Muscle layer of colon (tissue), 2 donors: ENCODE measurements at regions not wholly inside any gene's neighbourhood (a gene's known extent, or its start where the extent isn't known, plus 50 kb on each side); places are given as distances from the start of the nearest gene placed in this dataset.

Source experiments
- H3K27ac ChIP-seq: one replicate; pipeline ENCODE4 v1.7.0; 2013; ENCODE audit warnings: low read depth, mild to moderate bottlenecking, low read length, moderate library complexity
- H3K27me3 ChIP-seq, 2 donors: one replicate each; pipeline ENCODE4 v1.7.0; 2013; ENCODE audit warnings: low read length in 2 of 2, mild to moderate bottlenecking in 2 of 2; ENCODE audit not compliant: insufficient read depth in 2 of 2, control insufficient read depth in 1 of 2
- H3K36me3 ChIP-seq: one replicate; pipeline ENCODE4 v1.7.0; 2013; ENCODE audit warnings: mild to moderate bottlenecking, low read length; ENCODE audit not compliant: insufficient read depth
- H3K4me1 ChIP-seq: one replicate; pipeline ENCODE4 v1.7.0; 2013; ENCODE audit warnings: mild to moderate bottlenecking, low read length; ENCODE audit not compliant: insufficient read depth
- H3K4me3 ChIP-seq, 2 donors: one replicate each; pipeline ENCODE4 v1.7.0; 2013; ENCODE audit warnings: low read length in 2 of 2, low read depth in 1 of 2, mild to moderate bottlenecking in 1 of 2, moderate library complexity in 1 of 2
- H3K9ac ChIP-seq: one replicate; pipeline ENCODE4 v1.7.0; 2013; ENCODE audit warnings: low read length
- H3K9me3 ChIP-seq: one replicate; pipeline ENCODE4 v1.7.0; 2013; ENCODE audit warnings: mild to moderate bottlenecking, low read length
- donor health status: abdominal sarcoma.
- donor health status: Adenocarcinoma of cecum.

DNA sequence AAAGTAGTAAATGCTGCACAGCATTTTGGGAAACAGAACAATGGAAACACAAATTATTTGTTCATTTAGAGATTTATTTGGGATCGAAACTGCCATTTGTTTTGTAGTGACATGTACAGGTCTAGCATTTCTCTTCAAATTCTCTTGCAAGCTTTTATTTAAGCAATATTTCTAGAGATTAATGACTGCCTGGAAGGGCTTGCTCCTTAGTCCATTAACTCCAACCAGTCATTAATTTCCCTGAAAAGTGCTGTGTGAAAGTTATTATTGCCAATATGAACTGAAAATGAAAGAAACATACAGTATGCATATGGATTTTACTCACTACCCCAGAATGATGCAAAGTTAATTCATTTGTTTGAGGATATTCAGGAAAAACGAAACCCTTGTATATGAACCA lies 1349.6 kb upstream of the FLRT2 start:
- Histone ChIP-seq H3K27me3 (no peaks in the 10 kb centered on the region), H3K27ac (no peak overlapping the region), H3K9ac (no peak overlapping the region), H3K9me3 (no peaks in the 10 kb centered on the region), H3K4me1 (no peaks in the 10 kb centered on the region), H3K4me3 (no peak overlapping the region), H3K36me3 (no peaks in the 10 kb centered on the region)

DNA sequence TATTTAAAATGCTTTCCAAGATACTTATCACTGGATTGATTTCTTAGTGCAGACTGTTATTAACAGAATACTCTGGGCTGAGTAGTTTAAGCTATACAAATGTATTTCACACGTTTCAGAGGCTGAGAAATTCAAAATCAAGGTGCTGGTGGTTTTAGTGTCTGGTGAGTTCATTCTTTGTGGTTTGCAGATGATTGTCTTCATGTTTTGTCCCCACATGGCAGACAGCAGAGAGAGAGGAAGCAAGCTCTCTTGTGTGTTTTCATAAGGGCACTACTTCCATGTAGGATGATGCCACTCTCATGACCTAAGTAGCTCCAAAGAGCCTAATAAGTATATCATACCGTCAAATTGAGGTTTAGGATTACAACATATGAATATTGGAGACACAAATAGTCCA lies 1348.9 kb upstream of the FLRT2 start:
- Histone ChIP-seq H3K9ac (no peak overlapping the region), H3K9me3 (no peaks in the 10 kb centered on the region), H3K27ac (no peak overlapping the region), H3K27me3 (no peaks in the 10 kb centered on the region), H3K4me3 (no peak overlapping the region), H3K4me1 (no peaks in the 10 kb centered on the region), H3K36me3 (no peaks in the 10 kb centered on the region)

DNA sequence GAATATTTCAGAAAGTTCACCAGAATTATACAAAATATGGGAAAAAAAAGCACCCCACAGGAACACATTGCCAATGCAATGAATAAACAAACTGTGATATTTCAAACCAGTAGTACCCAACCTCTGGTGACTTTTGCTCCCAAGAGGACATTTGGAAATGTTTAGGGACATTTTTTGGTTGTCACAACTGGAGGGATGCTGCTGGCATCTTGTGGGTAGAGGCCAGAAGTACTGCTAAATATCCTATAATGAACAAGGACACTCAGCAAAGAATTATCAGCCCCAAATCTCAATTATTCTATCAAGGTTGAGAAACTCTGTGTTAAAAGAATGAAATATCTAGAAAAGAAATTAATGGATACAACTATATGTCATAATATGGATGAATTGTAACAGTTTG lies 1334.4 kb upstream of the FLRT2 start:
- no peaks in the 10 kb centered on the region for H3K4me1 ChIP-seq
- H3K4me3 ChIP-seq: no peak overlapping the region
- no peak overlapping the region for H3K9ac ChIP-seq
- no peak overlapping the region for H3K27ac ChIP-seq
- H3K9me3 ChIP-seq: no peaks in the 10 kb centered on the region
- no peaks in the 10 kb centered on the region for H3K36me3 ChIP-seq
- no peaks in the 10 kb centered on the region for H3K27me3 ChIP-seq

DNA sequence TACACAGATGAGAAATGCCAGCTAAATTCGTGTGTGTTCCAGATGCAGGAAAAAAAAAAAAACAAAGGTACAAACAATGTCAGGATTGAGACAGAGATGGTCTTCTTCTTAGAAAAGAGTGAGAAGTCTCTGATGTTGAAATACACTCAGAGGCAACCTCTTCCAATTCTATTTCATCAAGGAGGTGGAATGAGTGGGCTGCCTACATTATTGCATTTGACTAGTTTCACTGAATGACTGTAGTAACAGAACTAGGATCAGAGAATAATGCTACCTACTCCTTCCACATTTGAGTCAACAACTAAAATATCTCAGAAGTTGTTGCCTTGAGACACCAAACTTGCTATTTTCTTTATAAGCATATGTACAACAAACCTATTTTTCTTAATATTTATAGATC lies 1332.2 kb upstream of the FLRT2 start:
- Histone ChIP-seq H3K36me3 (no peaks in the 10 kb centered on the region), H3K4me1 (no peaks in the 10 kb centered on the region), H3K27ac (no peak overlapping the region), H3K9me3 (no peaks in the 10 kb centered on the region), H3K9ac (no peak overlapping the region), H3K4me3 (no peak overlapping the region), H3K27me3 (no peaks in the 10 kb centered on the region)

DNA sequence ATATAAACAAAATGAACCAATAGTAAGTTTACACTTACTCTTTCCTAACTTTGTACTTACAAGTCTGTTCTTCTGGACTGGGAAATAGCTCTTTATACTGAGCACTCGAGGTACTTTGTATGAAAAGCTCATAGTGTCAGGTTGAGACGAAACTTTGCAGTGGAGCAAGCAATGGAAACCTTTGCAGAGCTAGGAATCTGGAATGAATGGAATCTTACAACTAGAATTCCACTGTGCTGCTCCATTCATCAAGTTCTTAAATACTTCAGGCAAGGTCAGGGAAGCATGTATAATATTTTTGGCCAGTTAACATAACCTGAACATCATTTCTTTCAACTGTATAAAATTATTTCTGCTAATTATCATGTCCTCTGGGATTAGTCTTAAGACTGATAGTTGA lies 1327.5 kb upstream of the FLRT2 start:
- Histone ChIP-seq H3K36me3 (no peaks in the 10 kb centered on the region), H3K27me3 (no peaks in the 10 kb centered on the region), H3K9me3 (no peaks in the 10 kb centered on the region), H3K27ac (no peak overlapping the region), H3K9ac (no peak overlapping the region), H3K4me3 (no peak overlapping the region), H3K4me1 (no peaks in the 10 kb centered on the region)

DNA sequence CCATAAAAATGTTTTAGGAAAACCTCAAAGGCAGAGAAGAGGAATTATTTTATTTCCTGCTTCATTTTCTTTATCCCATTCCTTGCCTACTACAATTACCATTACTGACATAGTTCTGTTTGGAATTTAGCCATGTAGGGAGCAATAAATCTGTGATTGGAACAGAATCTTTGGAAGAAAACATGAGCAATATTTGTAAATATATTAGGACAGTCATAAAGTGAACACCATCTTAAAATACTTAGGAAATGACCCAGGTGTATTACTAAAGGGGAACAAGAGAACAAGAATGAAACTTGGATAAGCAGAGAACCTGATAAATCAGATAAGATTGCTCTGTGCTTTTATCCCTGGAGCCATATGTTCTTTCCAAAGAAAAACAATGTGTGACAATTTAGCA lies 1326.0 kb upstream of the FLRT2 start:
- H3K4me3 ChIP-seq: no peak overlapping the region

DNA sequence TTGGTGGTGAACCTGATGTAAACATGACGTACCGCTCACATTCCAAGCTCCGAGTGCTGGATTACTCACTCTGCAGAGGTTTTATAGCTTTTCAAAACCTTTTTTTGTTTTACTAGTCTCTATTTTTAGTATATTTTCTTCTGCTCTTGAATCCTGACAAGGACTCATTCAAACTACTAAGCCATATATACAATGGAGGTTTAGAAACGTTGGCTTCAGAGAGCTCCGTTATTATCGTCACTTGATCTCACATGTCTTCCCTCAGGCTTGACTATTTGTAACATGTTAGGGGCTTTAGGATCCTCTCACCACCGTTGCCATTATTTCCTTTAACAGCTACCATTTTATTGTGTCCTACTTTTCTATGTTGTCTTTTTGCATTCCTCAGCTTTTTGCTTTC lies 1321.5 kb upstream of the FLRT2 start:
- Histone ChIP-seq H3K27me3 (no peaks in the 10 kb centered on the region), H3K4me3 (no peak overlapping the region), H3K27ac (no peak overlapping the region), H3K36me3 (no peaks in the 10 kb centered on the region), H3K9ac (no peak overlapping the region), H3K4me1 (no peaks in the 10 kb centered on the region), H3K9me3 (no peaks in the 10 kb centered on the region)

More for the DNA sequence above, 1326.0 kb upstream of the FLRT2 start:
- no peak overlapping the region for H3K27ac ChIP-seq
- H3K9ac ChIP-seq: no peak overlapping the region
- no peaks in the 10 kb centered on the region for H3K9me3 ChIP-seq
- H3K36me3 ChIP-seq: no peaks in the 10 kb centered on the region
- H3K4me1 ChIP-seq: no peaks in the 10 kb centered on the region
- H3K27me3 ChIP-seq: no peaks in the 10 kb centered on the region

DNA sequence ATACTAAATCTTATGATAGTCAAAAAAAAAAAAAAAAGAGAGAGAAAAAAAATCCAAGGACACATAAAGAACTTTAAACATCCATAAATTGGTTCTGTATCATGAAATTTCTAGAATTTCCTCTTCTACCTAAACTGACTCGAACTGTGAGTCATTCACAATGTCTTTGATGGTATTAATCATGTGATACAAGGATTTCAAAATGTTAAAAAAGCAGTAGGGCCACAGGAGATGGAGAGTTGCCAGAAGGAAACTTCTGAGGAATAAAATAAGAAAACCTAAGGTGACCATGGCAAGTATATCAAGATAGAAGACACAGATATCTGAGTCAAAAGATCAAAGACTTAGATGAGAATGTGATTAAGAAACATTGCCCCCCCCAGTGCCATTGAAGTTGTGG lies 1320.9 kb upstream of the FLRT2 start:
- Histone ChIP-seq H3K27ac (no peak overlapping the region), H3K9ac (no peak overlapping the region), H3K4me3 (no peak overlapping the region), H3K27me3 (no peaks in the 10 kb centered on the region), H3K9me3 (no peaks in the 10 kb centered on the region), H3K36me3 (no peaks in the 10 kb centered on the region), H3K4me1 (no peaks in the 10 kb centered on the region)

DNA sequence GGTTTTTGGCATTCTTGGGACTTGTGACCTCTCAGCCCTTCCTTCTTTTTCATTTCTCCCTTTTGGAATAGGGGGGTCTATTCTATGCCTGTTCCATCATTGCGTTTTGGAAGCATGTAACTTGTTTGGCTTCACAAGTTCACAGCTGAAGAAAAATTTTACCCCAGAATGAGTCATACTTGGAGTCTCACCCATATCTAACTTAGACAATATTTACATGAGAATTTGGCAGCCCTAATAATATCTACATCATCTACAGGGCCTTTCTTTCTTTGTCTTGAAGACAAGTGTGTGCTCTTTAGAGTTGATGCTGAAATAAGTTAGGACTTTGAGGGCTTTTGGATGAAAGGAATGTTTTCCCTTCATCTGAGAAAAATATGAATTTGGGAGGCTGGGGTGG lies 1312.9 kb upstream of the FLRT2 start:
- H3K27ac ChIP-seq: no peak overlapping the region
- no peak overlapping the region for H3K9ac ChIP-seq
- H3K4me3 ChIP-seq: no peak overlapping the region
- H3K27me3 ChIP-seq: no peaks in the 10 kb centered on the region
- H3K4me1 ChIP-seq: no peaks in the 10 kb centered on the region
- H3K36me3 ChIP-seq: no peaks in the 10 kb centered on the region
- peaks cover 6% of the 10 kb centered on the region for H3K9me3 ChIP-seq

DNA sequence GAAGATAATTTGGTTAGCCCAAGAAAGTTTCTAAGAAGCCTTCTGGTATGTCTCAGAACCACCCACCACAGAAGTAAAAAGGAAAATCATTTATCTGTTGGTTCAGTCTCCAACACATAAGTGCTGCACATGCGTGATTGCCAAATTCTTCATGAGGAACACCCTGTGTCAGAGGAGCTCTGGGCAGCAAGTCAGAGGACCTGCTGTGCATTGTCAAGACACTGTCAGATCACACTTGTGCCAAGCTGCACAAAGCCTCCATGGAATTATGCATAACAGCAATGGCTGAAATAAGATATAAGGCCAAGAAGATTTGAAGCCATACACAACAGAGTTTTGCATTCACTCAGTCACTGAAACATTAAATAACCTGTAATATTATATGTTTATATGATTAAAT lies 1304.7 kb upstream of the FLRT2 start:
- Histone ChIP-seq H3K4me3 (no peak overlapping the region), H3K4me1 (peaks cover 5% of the 10 kb centered on the region), H3K9ac (no peak overlapping the region), H3K27ac (no peak overlapping the region), H3K9me3 (no peaks in the 10 kb centered on the region), H3K27me3 (no peaks in the 10 kb centered on the region), H3K36me3 (no peaks in the 10 kb centered on the region)

DNA sequence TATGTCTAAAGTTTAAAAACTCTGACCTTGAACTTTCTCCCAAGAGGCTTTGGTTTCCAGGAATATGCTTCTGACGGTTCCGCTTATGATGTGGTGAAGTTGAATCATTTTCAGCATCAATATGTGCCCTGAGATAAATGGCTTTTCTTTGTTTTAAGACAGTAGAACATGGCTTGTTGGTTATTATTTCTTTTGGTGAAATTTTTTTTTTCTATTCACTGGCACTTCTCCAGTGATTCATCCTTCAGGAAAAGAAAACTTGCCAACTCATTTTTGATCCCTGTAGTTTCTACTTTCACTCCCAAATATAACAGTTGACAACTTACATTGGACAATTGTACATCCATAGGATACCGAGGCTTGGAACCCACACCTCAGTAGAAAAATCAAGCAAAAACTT lies 1301.2 kb upstream of the FLRT2 start:
- Histone ChIP-seq H3K27ac (no peak overlapping the region), H3K4me1 (peaks cover 5% of the 10 kb centered on the region), H3K9me3 (no peaks in the 10 kb centered on the region), H3K9ac (no peak overlapping the region), H3K27me3 (no peaks in the 10 kb centered on the region), H3K36me3 (no peaks in the 10 kb centered on the region), H3K4me3 (no peak overlapping the region)

DNA sequence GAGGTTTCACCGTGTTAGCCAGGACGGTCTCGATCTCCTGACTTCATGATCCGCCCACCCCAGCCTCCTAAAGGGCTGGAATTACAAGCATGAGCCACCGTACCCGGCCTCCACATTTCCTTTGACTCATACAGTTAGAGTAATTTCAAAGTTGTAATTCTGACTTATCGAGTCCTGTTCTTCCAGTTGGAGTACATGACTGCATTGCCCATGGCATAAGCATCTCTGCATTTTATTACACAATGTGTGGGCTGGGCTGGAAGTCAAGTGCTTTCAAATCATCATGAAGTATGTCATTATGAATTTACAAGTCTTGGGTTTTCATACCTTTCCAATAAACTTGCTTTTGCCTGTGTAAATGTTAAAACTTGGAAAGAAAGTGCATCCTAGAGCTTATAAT lies 1295.7 kb upstream of the FLRT2 start:
- no peaks in the 10 kb centered on the region for H3K36me3 ChIP-seq
- no peak overlapping the region for H3K4me3 ChIP-seq
- H3K27ac ChIP-seq: no peak overlapping the region
- no peaks in the 10 kb centered on the region for H3K9me3 ChIP-seq
- H3K9ac ChIP-seq: no peak overlapping the region
- H3K4me1 ChIP-seq: no peaks in the 10 kb centered on the region
- no peaks in the 10 kb centered on the region for H3K27me3 ChIP-seq
